Subcutaneous abdominal adipose tissue (tissue), 5 donors: ENCODE measurements at regions not wholly inside any gene's neighbourhood (a gene's known extent, or its start where the extent isn't known, plus 50 kb on each side); places are given as distances from the start of the nearest gene placed in this dataset.
"Not testable (repeated sequence)": the region's sequence is repeated elsewhere in the genome, so short reads cannot be mapped to it uniquely, and the experiment has no call there.

ENCODE experiments used
- H3K27ac ChIP-seq: one replicate; pipeline ENCODE4 v1.7.0; 2013; ENCODE audit warnings: low read depth, mild to moderate bottlenecking, inconsistent platforms, low read length, moderate library complexity
- H3K27me3 ChIP-seq, 5 donors: one replicate each; pipeline ENCODE4 v1.7.0; 2013; ENCODE audit warnings: low read length in 5 of 5, inconsistent platforms in 1 of 5; ENCODE audit not compliant: control insufficient read depth in 5 of 5, insufficient read depth in 4 of 5
- H3K36me3 ChIP-seq, 5 donors: one replicate each; pipeline ENCODE4 v1.7.0; 2013; ENCODE audit warnings: low read length in 5 of 5; ENCODE audit not compliant: control insufficient read depth in 5 of 5, insufficient read depth in 5 of 5
- H3K4me1 ChIP-seq, 5 donors: one replicate each; pipeline ENCODE4 v1.7.0; 2013; ENCODE audit warnings: low read length in 5 of 5, mild to moderate bottlenecking in 3 of 5, moderate library complexity in 1 of 5; ENCODE audit not compliant: control insufficient read depth in 5 of 5, insufficient read depth in 5 of 5
- H3K4me3 ChIP-seq, 5 donors: one replicate each; pipeline ENCODE4 v1.7.0; 2013; ENCODE audit warnings: low read length in 5 of 5, low read depth in 1 of 5
- H3K9ac ChIP-seq, 5 donors: one replicate each; pipeline ENCODE4 v1.7.0; 2013; ENCODE audit warnings: low read length in 5 of 5, mild to moderate bottlenecking in 4 of 5, moderate library complexity in 3 of 5
- H3K9me3 ChIP-seq, 5 donors: one replicate each; pipeline ENCODE4 v1.7.0; 2013; ENCODE audit warnings: low read length in 5 of 5; ENCODE audit not compliant: control insufficient read depth in 5 of 5
- donor health status: healthy.
- donor health status: healthy.
- donor health status: healthy.
- donor health status: healthy.
- donor health status: healthy.

DNA sequence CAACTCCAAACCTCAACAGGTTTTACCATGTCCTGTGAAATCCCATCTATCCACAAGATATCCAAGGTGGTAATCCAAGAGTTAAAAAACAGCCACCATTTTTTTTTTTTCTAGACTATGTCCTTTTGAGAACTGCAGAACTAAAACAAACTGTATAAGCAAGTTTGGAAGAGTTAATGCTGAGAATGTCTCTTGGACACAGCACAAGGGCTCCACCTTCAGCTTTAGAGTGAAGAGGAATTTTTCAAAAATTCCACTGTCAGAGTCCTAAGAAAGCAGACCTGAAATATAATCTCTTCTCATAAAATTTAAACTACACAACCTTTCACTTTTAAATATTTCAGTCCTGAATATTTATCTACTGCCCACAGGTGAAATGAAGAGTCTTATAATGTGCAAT, 167.8 kb upstream of the CCNG1 start:
- no peaks in the 10 kb centered on the region for H3K27me3 ChIP-seq
- no peaks in the 10 kb centered on the region for H3K4me1 ChIP-seq
- H3K27ac ChIP-seq = no peak overlapping the region
- H3K4me3 ChIP-seq = no peak overlapping the region
- H3K9me3 ChIP-seq = peaks cover 0 to 6% (median 0%) of the 10 kb centered on the region in 5 donors
- no peak overlapping the region for H3K9ac ChIP-seq
- no peaks in the 10 kb centered on the region for H3K36me3 ChIP-seq

DNA sequence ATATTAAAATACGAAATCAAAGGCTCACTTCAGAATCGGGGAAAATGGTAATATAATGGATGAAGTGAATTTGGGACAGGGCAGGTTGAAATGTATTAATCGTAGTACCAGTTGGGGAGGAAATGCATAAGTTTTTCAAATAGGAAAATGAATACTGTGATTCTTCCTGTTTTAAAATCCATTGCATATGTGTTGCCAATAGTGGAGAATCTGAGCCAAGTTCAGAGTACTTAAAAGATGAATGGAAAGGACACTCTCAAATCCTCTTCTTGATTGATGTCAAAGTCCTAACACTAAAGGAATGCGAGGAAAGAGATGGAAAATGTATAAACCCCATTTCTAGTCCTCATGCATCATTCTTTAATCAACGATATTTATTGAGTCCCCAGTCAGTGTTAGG, 160.9 kb upstream of the CCNG1 start:
- no peak overlapping the region for H3K27ac ChIP-seq
- H3K9ac ChIP-seq = no peak overlapping the region
- no peaks in the 10 kb centered on the region for H3K36me3 ChIP-seq
- H3K4me1 ChIP-seq = no peaks in the 10 kb centered on the region
- no peak overlapping the region for H3K4me3 ChIP-seq
- peaks cover 0 to 6% (median 0%) of the 10 kb centered on the region in 5 donors for H3K9me3 ChIP-seq
- no peaks in the 10 kb centered on the region for H3K27me3 ChIP-seq

DNA sequence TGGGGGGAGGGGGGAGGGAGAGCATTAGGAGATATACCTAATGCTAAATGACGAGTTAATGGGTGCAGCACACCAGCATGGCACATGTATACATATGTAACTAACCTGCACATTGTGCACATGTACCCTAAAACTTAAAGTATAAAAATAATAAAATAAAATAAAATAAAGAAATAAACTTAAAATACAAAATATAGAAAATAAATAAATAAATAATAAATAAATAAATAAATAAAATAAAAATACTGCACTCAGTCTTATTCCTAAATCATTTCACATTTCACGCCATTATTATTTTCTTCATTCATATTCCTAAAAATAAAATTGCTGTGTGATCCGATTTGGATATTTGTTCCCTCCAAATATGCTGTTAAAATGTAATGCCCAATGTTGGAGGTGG, 156.5 kb upstream of the CCNG1 start:
- H3K4me3 ChIP-seq = not testable (repeated sequence)

DNA sequence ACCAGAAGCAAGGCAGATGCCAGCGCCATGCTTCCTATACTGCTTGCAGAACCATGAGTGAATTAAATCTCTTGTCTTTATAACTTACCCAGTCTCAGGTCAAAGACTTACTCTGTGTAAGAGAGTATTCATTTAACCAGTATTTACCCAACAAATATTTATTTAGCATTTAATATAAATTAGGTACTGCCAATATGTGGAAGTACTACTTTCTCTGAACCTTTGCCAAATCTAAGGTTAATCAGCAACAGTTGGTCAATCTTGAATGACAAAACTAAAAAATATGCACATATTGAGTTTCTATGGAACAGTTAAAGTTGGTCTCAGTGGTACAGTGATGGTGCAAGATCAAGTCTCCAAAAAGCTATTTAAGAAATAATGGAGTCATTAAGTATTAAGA, 155.9 kb upstream of the CCNG1 start:
- Histone ChIP-seq H3K4me3 (no peak overlapping the region), H3K36me3 (no peaks in the 10 kb centered on the region), H3K27ac (no peak overlapping the region), H3K9ac (no peak overlapping the region), H3K9me3 (peaks cover 0 to 6% (median 0%) of the 10 kb centered on the region in 5 donors), H3K27me3 (no peaks in the 10 kb centered on the region), H3K4me1 (no peaks in the 10 kb centered on the region)

More for the DNA sequence above, 156.5 kb upstream of the CCNG1 start:
- not testable (repeated sequence) for H3K9me3 ChIP-seq, H3K36me3 ChIP-seq, H3K27ac ChIP-seq, H3K27me3 ChIP-seq, H3K9ac ChIP-seq, H3K4me1 ChIP-seq

DNA sequence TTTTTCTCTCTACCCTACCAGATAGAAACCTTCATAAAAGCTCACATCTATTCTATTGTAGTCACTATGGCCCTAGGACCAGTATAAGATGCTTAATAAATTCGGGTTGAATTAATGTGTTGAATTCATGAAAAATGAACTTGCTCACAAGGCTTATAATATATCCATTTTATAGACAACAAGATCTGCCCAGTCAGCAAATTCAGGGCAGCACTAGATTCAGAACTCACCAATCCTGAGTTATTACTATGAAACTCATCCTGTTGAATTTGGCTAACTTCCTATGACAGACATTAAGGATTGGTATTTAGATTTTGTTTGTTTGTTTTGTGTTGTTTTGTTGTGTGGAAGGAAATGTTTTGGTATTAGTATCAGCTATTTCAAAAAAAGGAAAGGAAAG, 143.6 kb upstream of the CCNG1 start:
- H3K36me3 ChIP-seq = no peaks in the 10 kb centered on the region
- peaks cover 0 to 4% (median 0%) of the 10 kb centered on the region in 5 donors for H3K27me3 ChIP-seq
- H3K27ac ChIP-seq = no peak overlapping the region
- no peak overlapping the region for H3K9ac ChIP-seq
- no peaks in the 10 kb centered on the region for H3K9me3 ChIP-seq
- no peaks in the 10 kb centered on the region for H3K4me1 ChIP-seq
- H3K4me3 ChIP-seq = no peak overlapping the region

DNA sequence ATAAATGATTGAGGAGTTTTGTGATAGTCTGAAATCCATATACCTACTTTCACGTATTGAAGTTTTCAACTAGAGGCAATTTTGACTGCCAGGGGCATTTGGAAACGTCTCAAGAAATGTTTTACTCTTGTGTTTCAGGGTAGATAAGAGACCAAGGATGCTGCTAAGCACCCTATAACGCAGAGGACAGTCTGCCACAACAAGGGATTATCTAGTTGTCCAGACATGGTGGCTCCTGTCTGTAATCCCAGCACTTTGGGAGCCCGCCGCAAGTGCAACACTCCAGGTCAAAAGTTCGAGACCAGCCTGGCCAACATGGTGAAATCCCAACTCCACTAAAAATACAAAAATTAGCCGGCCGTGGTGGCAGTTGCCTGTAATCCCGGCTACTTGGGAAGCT, 133.7 kb upstream of the CCNG1 start:
- no peaks in the 10 kb centered on the region for H3K4me1 ChIP-seq
- H3K9ac ChIP-seq = no peak overlapping the region
- H3K27ac ChIP-seq = no peak overlapping the region
- H3K4me3 ChIP-seq = no peak overlapping the region
- no peaks in the 10 kb centered on the region for H3K36me3 ChIP-seq
- H3K9me3 ChIP-seq = no peaks in the 10 kb centered on the region
- no peaks in the 10 kb centered on the region for H3K27me3 ChIP-seq

DNA sequence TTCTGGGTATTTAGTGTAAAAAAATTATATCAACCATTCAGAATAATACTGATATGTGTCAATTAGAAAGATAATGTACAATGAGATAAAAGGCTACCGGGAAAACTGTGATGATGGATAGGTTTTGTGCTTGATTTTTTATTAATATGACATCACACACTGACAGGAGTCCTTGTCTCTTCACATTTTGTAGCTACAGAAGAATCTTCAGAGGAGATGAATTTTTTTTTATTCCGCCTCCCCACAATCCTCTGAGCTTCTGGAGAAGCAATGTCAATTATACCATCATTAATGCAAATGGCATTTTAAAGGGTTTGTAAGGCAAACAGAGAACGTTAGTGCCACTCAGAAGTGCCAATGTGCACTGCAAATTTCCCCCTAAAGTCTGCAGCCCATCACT, 131.7 kb upstream of the CCNG1 start:
- no peaks in the 10 kb centered on the region for H3K9me3 ChIP-seq
- H3K4me1 ChIP-seq = no peaks in the 10 kb centered on the region
- H3K27ac ChIP-seq = no peak overlapping the region
- no peaks in the 10 kb centered on the region for H3K36me3 ChIP-seq
- no peak overlapping the region for H3K9ac ChIP-seq
- no peaks in the 10 kb centered on the region for H3K27me3 ChIP-seq
- H3K4me3 ChIP-seq = no peak overlapping the region

DNA sequence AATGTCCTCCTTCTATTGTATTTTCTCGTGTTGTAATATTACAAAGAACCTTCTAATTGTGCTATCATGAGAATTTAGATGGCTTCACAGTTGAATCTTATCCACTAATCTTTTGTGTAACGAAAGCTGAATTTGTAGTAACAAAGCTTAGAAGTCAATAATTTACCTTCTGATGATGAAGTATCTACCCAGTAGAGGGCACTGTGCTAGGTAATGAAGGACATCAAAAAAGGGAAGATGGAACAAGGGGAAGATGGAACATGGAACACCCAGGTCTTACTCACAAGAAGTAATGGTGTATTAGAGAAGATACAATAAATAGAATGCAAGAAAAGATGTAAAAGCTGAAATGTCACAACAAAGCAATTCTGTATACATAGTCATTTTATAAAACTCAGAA, 131.0 kb upstream of the CCNG1 start:
- no peaks in the 10 kb centered on the region for H3K4me1 ChIP-seq
- no peaks in the 10 kb centered on the region for H3K36me3 ChIP-seq
- no peaks in the 10 kb centered on the region for H3K27me3 ChIP-seq
- no peaks in the 10 kb centered on the region for H3K9me3 ChIP-seq
- H3K27ac ChIP-seq = no peak overlapping the region
- H3K4me3 ChIP-seq = no peak overlapping the region
- H3K9ac ChIP-seq = no peak overlapping the region

DNA sequence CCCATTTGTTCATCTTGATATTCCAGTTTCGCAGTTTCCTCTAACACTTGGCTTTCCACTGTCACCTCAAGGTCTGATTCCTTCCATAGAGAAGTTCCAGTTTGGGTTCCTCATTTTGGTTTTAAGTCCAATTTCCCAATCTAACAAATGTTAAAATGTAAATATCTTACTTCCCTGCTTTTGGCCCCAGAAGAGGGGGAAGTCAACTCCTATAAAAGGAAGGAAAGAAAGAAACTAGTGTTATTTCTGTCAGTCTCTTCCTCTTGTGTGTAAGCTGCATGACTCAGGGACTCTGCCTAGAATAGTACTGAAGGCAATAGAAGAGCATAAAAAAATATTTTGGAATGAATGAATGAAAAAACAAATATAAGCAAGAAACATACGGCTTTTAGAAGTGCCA, 127.5 kb upstream of the CCNG1 start:
- Histone ChIP-seq H3K9me3 (peaks cover 0 to 14% (median 6%) of the 10 kb centered on the region in 5 donors), H3K27ac (no peak overlapping the region)

DNA sequence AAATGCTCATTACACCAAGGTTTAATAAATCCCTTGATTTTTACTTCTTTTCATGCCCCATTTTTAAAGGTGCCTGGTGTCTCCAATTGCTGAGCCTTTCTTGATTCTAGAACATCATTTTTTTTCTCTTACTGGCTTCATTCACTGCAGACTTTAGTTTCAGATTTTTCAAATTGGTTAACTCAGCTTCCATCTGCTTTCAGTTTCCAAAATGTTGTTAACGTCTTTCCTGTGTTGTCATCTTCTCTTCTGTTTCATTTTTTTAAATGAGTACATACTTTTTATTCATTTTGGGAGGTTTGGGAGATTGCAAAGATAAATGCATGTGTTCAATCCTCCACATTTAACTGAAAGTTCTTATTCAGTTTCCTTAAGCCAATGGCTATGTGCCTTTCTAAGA, 126.4 kb upstream of the CCNG1 start:
- Histone ChIP-seq H3K9ac (no peak overlapping the region), H3K36me3 (no peaks in the 10 kb centered on the region), H3K27ac (no peak overlapping the region), H3K4me1 (no peaks in the 10 kb centered on the region), H3K27me3 (no peaks in the 10 kb centered on the region), H3K9me3 (peaks cover 0 to 14% (median 6%) of the 10 kb centered on the region in 5 donors), H3K4me3 (no peak overlapping the region)

More for the DNA sequence above, 127.5 kb upstream of the CCNG1 start:
- Histone ChIP-seq H3K4me3 (no peak overlapping the region), H3K27me3 (no peaks in the 10 kb centered on the region), H3K4me1 (no peaks in the 10 kb centered on the region), H3K9ac (no peak overlapping the region), H3K36me3 (no peaks in the 10 kb centered on the region)

DNA sequence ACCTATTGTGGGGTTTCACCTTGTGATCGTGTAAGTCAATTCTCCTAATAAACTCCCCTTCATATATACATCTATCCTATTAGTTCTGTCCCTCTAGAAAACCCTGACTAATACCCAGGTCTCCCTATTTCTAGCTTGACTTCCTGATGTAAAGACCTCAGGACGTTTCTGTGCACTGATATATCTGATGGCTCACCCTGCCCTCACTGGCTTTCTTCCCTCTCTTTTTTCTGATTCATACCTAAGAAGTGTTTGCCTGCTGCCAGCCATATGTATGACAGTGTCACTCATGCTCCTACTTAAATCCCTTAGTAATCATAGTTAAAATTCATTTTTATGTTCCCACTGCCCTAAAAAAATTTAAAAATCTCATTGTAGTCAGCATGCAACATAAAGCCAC, 124.8 kb upstream of the CCNG1 start:
- H3K9ac ChIP-seq = no peak overlapping the region

More for the DNA sequence above, 124.8 kb upstream of the CCNG1 start:
- Histone ChIP-seq H3K36me3 (no peaks in the 10 kb centered on the region), H3K27ac (no peak overlapping the region), H3K9me3 (peaks cover 0 to 14% (median 6%) of the 10 kb centered on the region in 5 donors), H3K4me3 (no peak overlapping the region), H3K27me3 (no peaks in the 10 kb centered on the region), H3K4me1 (no peaks in the 10 kb centered on the region)
